K562 (cell line): ENCODE measurements at regions not wholly inside any gene's neighbourhood (a gene's known extent, or its start where the extent isn't known, plus 50 kb on each side); places are given as distances from the start of the nearest gene placed in this dataset.

ENCODE experiments used
- CBX1 ChIP-seq: sonication (generic); IDR thresholded peaks from 2 replicates; pipeline ENCODE4 v1.6.1; 2016; ENCODE audit warnings: antibody characterized with exemption, low read depth, mild to moderate bottlenecking
- CGGBP1 ChIP-seq: fragments of 250-450 bp; sonication (Bioruptor Pico); IDR thresholded peaks from 2 replicates; pipeline ENCODE4 v1.9.0; 2021; ENCODE audit warnings: mild to moderate bottlenecking
- DEAF1 ChIP-seq: fragments of 450-650 bp; formaldehyde crosslinking; IDR thresholded peaks from 2 replicates; pipeline ENCODE4 v1.4.0; 2020; ENCODE audit warnings: mild to moderate bottlenecking, moderate library complexity
- ELK1 ChIP-seq: sonication (generic); formaldehyde crosslinking; IDR thresholded peaks from 2 replicates; pipeline ENCODE4 v1.8.1; 2022; ENCODE audit warnings: missing genetic modification reagents
- FOXJ3 ChIP-seq: sonication (generic); formaldehyde crosslinking; IDR thresholded peaks from 2 replicates; pipeline ENCODE4 v1.4.0; 2020; ENCODE audit warnings: mild to moderate bottlenecking, missing genetic modification reagents
- GTF2B ChIP-seq: IDR thresholded peaks from 2 replicates; pipeline ENCODE4 v1.6.1; 2011; ENCODE audit not compliant: insufficient read length; ENCODE audit errors: extremely low read depth
- HES1 ChIP-seq: fragments of 450-650 bp; IDR thresholded peaks from 2 replicates; pipeline ENCODE4 v1.6.1; 2016; ENCODE audit warnings: low read depth, mild to moderate bottlenecking, moderate library complexity
- KDM4B ChIP-seq, 2 experiments: fragments of 450-650 bp in 1 of 2; sonication (generic) in 1 of 2; IDR thresholded peaks; 2 replicates each; pipeline ENCODE4 v1.6.1; 2016 to 2017; ENCODE audit warnings: borderline replicate concordance in 2 of 2, antibody characterized with exemption in 1 of 2, low read depth in 1 of 2, mild to moderate bottlenecking in 1 of 2
- NFYB ChIP-seq: IDR thresholded peaks from 2 replicates; pipeline ENCODE4 v1.6.1; 2011; ENCODE audit warnings: mild to moderate bottlenecking, moderate library complexity; ENCODE audit not compliant: insufficient read length; ENCODE audit errors: extremely low read depth
- RNF2 ChIP-seq: sonication (generic); IDR thresholded peaks from 2 replicates; pipeline ENCODE4 v1.6.1; 2016
- SIN3B ChIP-seq: fragments of 450-650 bp; IDR thresholded peaks from 2 replicates; pipeline ENCODE4 v1.6.1; 2017; ENCODE audit warnings: low read depth, mild to moderate bottlenecking, moderate library complexity
- TARDBP ChIP-seq: fragments of 450-650 bp; IDR thresholded peaks from 2 replicates; pipeline ENCODE4 v1.6.1; 2016
- TFAM ChIP-seq: fragments of 250-450 bp; sonication (Bioruptor Pico); conservative IDR thresholded peaks from 2 replicates; pipeline ENCODE4 v1.5.0; 2021; ENCODE audit warnings: mild to moderate bottlenecking, moderate library complexity
- THRAP3 ChIP-seq: fragments of 450-650 bp; IDR thresholded peaks from 2 replicates; pipeline ENCODE4 v1.6.1; 2016; ENCODE audit warnings: mild to moderate bottlenecking, inconsistent platforms, borderline replicate concordance
- ZBTB11 ChIP-seq, 3 experiments: fragments of 200-800 bp in 1 of 3; fragments of 250-450 bp in 1 of 3; fragments of 450-650 bp in 1 of 3; sonication (Bioruptor Pico) in 1 of 3; sonication (Bioruptor generic) in 1 of 3; formaldehyde crosslinking in 1 of 3; IDR thresholded peaks; 2 replicates each; pipeline versions ENCODE4 v1.6.1 to v1.8.0; 2016 to 2022; ENCODE audit warnings: mild to moderate bottlenecking in 2 of 3, missing genetic modification characterization in 2 of 3, missing compliant biosample characterization in 1 of 3, moderate library complexity in 1 of 3
- ZBTB26 ChIP-seq: fragments of 450-650 bp; formaldehyde crosslinking; IDR thresholded peaks from 2 replicates; pipeline ENCODE4 v1.4.0; 2022; ENCODE audit warnings: missing genetic modification characterization
- ZBTB43 ChIP-seq: sonication (generic); formaldehyde crosslinking; IDR thresholded peaks from 2 replicates; pipeline ENCODE4 v1.8.0; 2023; ENCODE audit warnings: mild to moderate bottlenecking, missing genetic modification reagents

GRCh38 chr1:184805667-184806295, 51.1 kb upstream of the EDEM3 start (continued):
- TF ChIP-seq ELK1 (CRISPR knock-in tag) (no peak), ZBTB11 (CRISPR knock-in tag; IDR thresholded peaks at IDR 0.05) (no peak), NFYB (no peak), RNF2 (no peak), TARDBP (no peak), GTF2B (no peak), CGGBP1 (no peak), SIN3B (no peak), TFAM (CRISPR knock-in tag) (no peak), ZBTB26 (0 out of 2 replicates have a peak, but pooled peaks have one; percentile 18), HES1 (no peak), KDM4B (IDR thresholded peaks at IDR 0.05; ENCODE audit: borderline replicate concordance in 2 of 2, low read depth in 1 of 2) (no peak), THRAP3 (no peak), CBX1 (no peak), ZBTB43 (CRISPR knock-in tag) (no peak), DEAF1 (CRISPR knock-in tag) (peak; percentile 85), FOXJ3 (CRISPR knock-in tag) (no peak)
